PC-3 (cell line): ENCODE measurements at regions not wholly inside any gene's neighbourhood (a gene's known extent, or its start where the extent isn't known, plus 50 kb on each side); places are given as distances from the start of the nearest gene placed in this dataset.

ENCODE experiments used
- ATAC-seq: fragments of 200-7000 bp; cut with Tn5 transposase; 2 replicates; pipeline ENCODE4 v1.9.1; 2020; ENCODE audit warnings: mild to moderate bottlenecking, moderate library complexity
- BruUV-seq: library from RNA; stranded (reverse); fragments of 400-500 nt; replicated peaks from 2 replicates; lab custom pipeline; 2021; lab: Mats Ljungman, UMichigan
- CTCF ChIA-PET: fragments of 300-600 bp; sonication (Branson Sonifier 250); formaldehyde crosslinking; loops from one replicate; lab custom pipeline; 2022; ENCODE audit warnings: antibody characterized with exemption; lab: Charles Lee
- POLR2A ChIA-PET: fragments of 300-600 bp; sonication (Branson Sonifier 250); formaldehyde crosslinking; loops from one replicate; lab custom pipeline; 2022; ENCODE audit warnings: antibody characterized with exemption; ENCODE audit not compliant: unreplicated experiment; lab: Charles Lee
- DNase-seq: peaks from one replicate; pipeline ENCODE4 v3.0.0-alpha.2; 2015
- H2AFZ ChIP-seq: fragments of 300-600 bp; sonication (generic); 2 replicates; pipeline ENCODE4 v1.6.0; 2016; ENCODE audit warnings: antibody characterized with exemption, low read length
- H3F3A ChIP-seq: fragments of 300-600 bp; sonication (generic); one replicate; pipeline ENCODE4 v1.6.0; 2017; ENCODE audit warnings: antibody characterized with exemption, low read length, control low read depth, mild to moderate bottlenecking; ENCODE audit not compliant: unreplicated experiment
- H3K27ac ChIP-seq: fragments of 300-600 bp; sonication (generic); 2 replicates; pipeline ENCODE4 v1.5.1; 2016; ENCODE audit warnings: mild to moderate bottlenecking, low read length
- H3K27me3 ChIP-seq: fragments of 300-600 bp; sonication (generic); 2 replicates; pipeline ENCODE4 v1.6.1; 2016; ENCODE audit warnings: low read length, mixed read lengths
- H3K36me3 ChIP-seq: fragments of 300-600 bp; sonication (generic); 2 replicates; pipeline ENCODE4 v1.6.1; 2016; ENCODE audit warnings: low read depth, mixed run types, low read length, mixed read lengths
- H3K4me1 ChIP-seq: fragments of 300-600 bp; sonication (generic); 2 replicates; pipeline ENCODE4 v1.5.1; 2016; ENCODE audit warnings: low read length; ENCODE audit not compliant: insufficient read depth
- H3K4me2 ChIP-seq: fragments of 300-600 bp; sonication (generic); 2 replicates; pipeline ENCODE4 v1.6.0; 2016; ENCODE audit warnings: low read length
- H3K4me3 ChIP-seq: fragments of 300-600 bp; sonication (generic); 2 replicates; pipeline ENCODE4 v1.5.1; 2016; ENCODE audit warnings: mild to moderate bottlenecking, low read length, mixed read lengths
- H3K79me2 ChIP-seq: fragments of 300-600 bp; sonication (generic); 2 replicates; pipeline ENCODE4 v1.6.1; 2017; ENCODE audit warnings: low read length, mixed read lengths
- H3K9ac ChIP-seq: fragments of 300-600 bp; sonication (generic); 2 replicates; pipeline ENCODE4 v1.6.0; 2016; ENCODE audit warnings: mild to moderate bottlenecking, low read length
- H3K9me2 ChIP-seq: fragments of 300-600 bp; sonication (generic); replicated peaks from 2 replicates; pipeline ENCODE4 v1.6.1; 2016; ENCODE audit warnings: mixed run types, low read length, mixed read lengths
- H3K9me3 ChIP-seq: fragments of 300-600 bp; sonication (generic); 2 replicates; pipeline ENCODE4 v1.6.1; 2016; ENCODE audit warnings: low read length, mixed read lengths
- H4K20me1 ChIP-seq: fragments of 300-600 bp; sonication (generic); 2 replicates; pipeline ENCODE4 v1.6.1; 2016; ENCODE audit warnings: low read length, mixed read lengths
- EZH2 ChIP-seq: fragments of 300-600 bp; sonication (generic); IDR thresholded peaks from one replicate; pipeline ENCODE4 v1.6.1; 2017; ENCODE audit warnings: antibody characterized with exemption, mild to moderate bottlenecking, low read length; ENCODE audit not compliant: unreplicated experiment
- EZH2phosphoT487 ChIP-seq: fragments of 300-600 bp; sonication (generic); IDR thresholded peaks from 2 replicates; pipeline ENCODE4 v1.6.1; 2018; ENCODE audit warnings: mild to moderate bottlenecking, antibody characterized with exemption, low read length, borderline replicate concordance
- intact Hi-C: fragments of 100-400 bp; cut with micrococcal nuclease; formaldehyde crosslinking; loops from 2 replicates; pipeline ENCODE4 v1.9.0; 2023
- TF ChIP-seq, protein P1 (sequence below): fragments of 300-600 bp; sonication (generic); conservative IDR thresholded peaks from 2 replicates; pipeline ENCODE4 v1.5.1; 2017; ENCODE audit warnings: antibody characterized with exemption, low read depth, mild to moderate bottlenecking, low read length

- H3K9me3 ChIP-seq: no peaks in the 10 kb centered on the region
- intact Hi-C loops: no loop called here
- no peaks in the 10 kb centered on the region for H3K9me2 ChIP-seq
- no peaks in the 10 kb centered on the region for H3K4me1 ChIP-seq
- BruUV-seq: no TSS peak
- TF ChIP-seq, protein P1, sequence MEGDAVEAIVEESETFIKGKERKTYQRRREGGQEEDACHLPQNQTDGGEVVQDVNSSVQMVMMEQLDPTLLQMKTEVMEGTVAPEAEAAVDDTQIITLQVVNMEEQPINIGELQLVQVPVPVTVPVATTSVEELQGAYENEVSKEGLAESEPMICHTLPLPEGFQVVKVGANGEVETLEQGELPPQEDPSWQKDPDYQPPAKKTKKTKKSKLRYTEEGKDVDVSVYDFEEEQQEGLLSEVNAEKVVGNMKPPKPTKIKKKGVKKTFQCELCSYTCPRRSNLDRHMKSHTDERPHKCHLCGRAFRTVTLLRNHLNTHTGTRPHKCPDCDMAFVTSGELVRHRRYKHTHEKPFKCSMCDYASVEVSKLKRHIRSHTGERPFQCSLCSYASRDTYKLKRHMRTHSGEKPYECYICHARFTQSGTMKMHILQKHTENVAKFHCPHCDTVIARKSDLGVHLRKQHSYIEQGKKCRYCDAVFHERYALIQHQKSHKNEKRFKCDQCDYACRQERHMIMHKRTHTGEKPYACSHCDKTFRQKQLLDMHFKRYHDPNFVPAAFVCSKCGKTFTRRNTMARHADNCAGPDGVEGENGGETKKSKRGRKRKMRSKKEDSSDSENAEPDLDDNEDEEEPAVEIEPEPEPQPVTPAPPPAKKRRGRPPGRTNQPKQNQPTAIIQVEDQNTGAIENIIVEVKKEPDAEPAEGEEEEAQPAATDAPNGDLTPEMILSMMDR: no peak
- TF ChIP-seq EZH2phosphoT487 (no peak), EZH2 (no peak)
- H2AFZ ChIP-seq: no peak overlapping the region
- no peaks in the 10 kb centered on the region for H3F3A ChIP-seq
- H3K79me2 ChIP-seq: no peaks in the 10 kb centered on the region
- no peak overlapping the region for H3K4me2 ChIP-seq
- ATAC-seq: no peak
- DNase-seq: no peak
- CTCF ChIA-PET: no interaction called here
- H3K4me3 ChIP-seq: no peak overlapping the region
- H3K27me3 ChIP-seq: peaks cover 32% of the 10 kb centered on the region
- H3K27ac ChIP-seq: no peak overlapping the region
- no peaks in the 10 kb centered on the region for H4K20me1 ChIP-seq
- H3K36me3 ChIP-seq: no peaks in the 10 kb centered on the region
- POLR2A ChIA-PET: no interaction called here
- H3K9ac ChIP-seq: no peak overlapping the region
These were observed 52.9 kb upstream of the GPR31 start for GRCh38 chr6:167210375-167211294.

GRCh38 chr6:167211295-167211648 is 53.5 kb upstream of the GPR31 start:
- no peaks in the 10 kb centered on the region for H3K4me1 ChIP-seq

More at GRCh38 chr6:167211295-167211648, 53.5 kb upstream of the GPR31 start:
- Histone ChIP-seq H3K9me3 (no peaks in the 10 kb centered on the region), H3K4me2 (no peak overlapping the region), H3F3A (no peaks in the 10 kb centered on the region), H3K27ac (no peak overlapping the region), H3K9me2 (no peaks in the 10 kb centered on the region), H3K79me2 (no peaks in the 10 kb centered on the region), H3K9ac (no peak overlapping the region), H3K36me3 (no peaks in the 10 kb centered on the region), H3K27me3 (peaks cover 32% of the 10 kb centered on the region), H2AFZ (no peak overlapping the region), H4K20me1 (no peaks in the 10 kb centered on the region), H3K4me3 (no peak overlapping the region)
- DNase-seq: no peak
- BruUV-seq: no TSS peak
- ATAC-seq: no peak
- ChIA-PET POLR2A (no interaction called here), CTCF (no interaction called here)
- intact Hi-C loops: no loop called here
- TF ChIP-seq, protein P1: no peak
- TF ChIP-seq EZH2phosphoT487: no peak
- no peak for TF ChIP-seq EZH2
